GM23338 (cell line): ENCODE measurements at regions not wholly inside any gene's neighbourhood (a gene's known extent, or its start where the extent isn't known, plus 50 kb on each side); places are given as distances from the start of the nearest gene placed in this dataset.

Source experiments
- ATAC-seq: fragments of 200-7000 bp; cut with Tn5 transposase; 3 replicates; pipeline ENCODE4 v1.9.1; 2020
- DNase-seq: peaks from one replicate; pipeline ENCODE4 v3.0.0-alpha.2; 2015; ENCODE audit warnings: low spot score
- H2AFZ ChIP-seq: fragments of 200-600 bp; sonication (generic); 2 replicates; pipeline ENCODE4 v1.8.0; 2016; ENCODE audit warnings: antibody characterized with exemption, mild to moderate bottlenecking, moderate library complexity
- H3F3A ChIP-seq: fragments of 200-600 bp; sonication (generic); replicated peaks from 2 replicates; pipeline ENCODE4 v1.8.0; 2017; ENCODE audit warnings: antibody characterized with exemption, mixed run types, low read depth
- H3K27ac ChIP-seq: fragments of 200-600 bp; sonication (generic); 2 replicates; pipeline ENCODE4 v1.6.1; 2016; ENCODE audit warnings: low read depth
- H3K27me3 ChIP-seq: fragments of 200-600 bp; sonication (generic); 2 replicates; pipeline ENCODE4 v1.8.0; 2016; ENCODE audit warnings: mild to moderate bottlenecking, mixed run types, moderate library complexity; ENCODE audit not compliant: insufficient read depth
- H3K36me3 ChIP-seq: fragments of 200-600 bp; sonication (generic); 2 replicates; pipeline ENCODE4 v1.8.0; 2016; ENCODE audit warnings: mild to moderate bottlenecking; ENCODE audit not compliant: insufficient read depth
- H3K4me1 ChIP-seq: fragments of 200-600 bp; sonication (generic); 2 replicates; pipeline ENCODE4 v1.8.0; 2016; ENCODE audit warnings: mild to moderate bottlenecking, moderate library complexity; ENCODE audit not compliant: insufficient read depth
- H3K4me2 ChIP-seq: fragments of 200-600 bp; sonication (generic); 2 replicates; pipeline ENCODE4 v1.7.1; 2017; ENCODE audit warnings: mixed run types
- H3K4me3 ChIP-seq: fragments of 200-600 bp; sonication (generic); 2 replicates; pipeline ENCODE4 v1.6.1; 2016; ENCODE audit warnings: mixed run types
- H3K79me2 ChIP-seq: fragments of 200-600 bp; sonication (generic); replicated peaks from 2 replicates; pipeline ENCODE4 v1.8.0; 2017; ENCODE audit warnings: mild to moderate bottlenecking; ENCODE audit not compliant: insufficient read depth
- H3K9me2 ChIP-seq: fragments of 200-600 bp; sonication (generic); 2 replicates; pipeline ENCODE4 v1.8.0; 2017; ENCODE audit not compliant: insufficient read depth
- H4K20me1 ChIP-seq: fragments of 200-600 bp; sonication (generic); replicated peaks from 2 replicates; pipeline ENCODE4 v1.8.0; 2017; ENCODE audit warnings: mild to moderate bottlenecking; ENCODE audit not compliant: insufficient read depth
- H3K27ac Mint-ChIP-seq: 2 replicates; pipeline ENCODE4 v1.8.0; 2020; ENCODE audit warnings: inconsistent platforms, mild to moderate bottlenecking, moderate library complexity, mixed read lengths
- H3K27me3 Mint-ChIP-seq: 3 replicates; pipeline ENCODE4 v1.8.0; 2022; ENCODE audit warnings: low read depth, mild to moderate bottlenecking, moderate library complexity, mixed read lengths, inconsistent platforms; ENCODE audit not compliant: insufficient read depth, poor library complexity
- H3K36me3 Mint-ChIP-seq: 3 replicates; pipeline ENCODE4 v1.8.0; 2021; ENCODE audit warnings: low read depth, mild to moderate bottlenecking, inconsistent platforms, moderate library complexity, mixed read lengths
- H3K4me1 Mint-ChIP-seq: 3 replicates; pipeline ENCODE4 v1.8.0; 2020; ENCODE audit warnings: mild to moderate bottlenecking, inconsistent platforms, mixed read lengths
- H3K4me3 Mint-ChIP-seq: 3 replicates; pipeline ENCODE4 v1.8.0; 2021; ENCODE audit warnings: moderate library complexity, mild to moderate bottlenecking, inconsistent platforms, mixed read lengths
- H3K9me3 Mint-ChIP-seq: 3 replicates; pipeline ENCODE4 v1.8.0; 2020; ENCODE audit warnings: moderate library complexity, mild to moderate bottlenecking, inconsistent platforms, mixed read lengths
- CREB1 ChIP-seq: fragments of 250-450 bp; sonication (Bioruptor Pico); IDR thresholded peaks from 2 replicates; pipeline ENCODE4 v1.5.0; 2020; ENCODE audit warnings: low read depth, mild to moderate bottlenecking, moderate library complexity
- CTCF ChIP-seq, 2 experiments: fragments of 200-600 bp in 1 of 2; sonication (generic) in 1 of 2; conservative IDR thresholded peaks; 2 replicates each; pipeline versions ENCODE4 v1.5.1 to v1.6.1; 2016 to 2017; ENCODE audit warnings: antibody characterized with exemption in 2 of 2, low read depth in 2 of 2, mild to moderate bottlenecking in 2 of 2, moderate library complexity in 1 of 2
- EZH2 ChIP-seq: fragments of 200-600 bp; sonication (generic); IDR thresholded peaks from one replicate; pipeline ENCODE4 v1.8.0; 2017; ENCODE audit warnings: antibody characterized with exemption, mild to moderate bottlenecking, low read depth; ENCODE audit not compliant: unreplicated experiment
- EZH2phosphoT487 ChIP-seq: fragments of 200-600 bp; sonication (generic); IDR thresholded peaks from one replicate; pipeline ENCODE4 v1.8.1; 2018; ENCODE audit warnings: antibody characterized with exemption; ENCODE audit not compliant: unreplicated experiment
- JUNB ChIP-seq: IDR thresholded peaks from one replicate; pipeline ENCODE4 v1.6.1; 2016; ENCODE audit warnings: antibody characterized with exemption; ENCODE audit not compliant: unreplicated experiment
- NANOG ChIP-seq: IDR thresholded peaks from 2 replicates; pipeline ENCODE4 v1.6.1; 2016; ENCODE audit warnings: antibody characterized with exemption, borderline replicate concordance
- POLR2AphosphoS5 ChIP-seq: IDR thresholded peaks from 2 replicates; pipeline ENCODE4 v1.6.1; 2016; ENCODE audit warnings: antibody characterized with exemption, low read depth
- REST ChIP-seq: IDR thresholded peaks from one replicate; pipeline ENCODE4 v1.6.1; 2018; ENCODE audit warnings: antibody characterized with exemption; ENCODE audit not compliant: unreplicated experiment
- STAT1 ChIP-seq: IDR thresholded peaks from one replicate; pipeline ENCODE4 v1.6.1; 2016; ENCODE audit warnings: antibody characterized with exemption; ENCODE audit not compliant: unreplicated experiment
- ZNF114 ChIP-seq: fragments of 250-450 bp; sonication (Bioruptor Pico); IDR thresholded peaks from 2 replicates; pipeline ENCODE4 v1.5.0; 2020; ENCODE audit warnings: mild to moderate bottlenecking, moderate library complexity
- ZNF331 ChIP-seq: fragments of 250-450 bp; sonication (Bioruptor Pico); IDR thresholded peaks from 2 replicates; pipeline ENCODE4 v1.5.0; 2020; ENCODE audit warnings: low read depth, mild to moderate bottlenecking, moderate library complexity

GRCh38 chr2:122868646-122869275, 1113.3 kb downstream of the TSN start:
- H2AFZ ChIP-seq = no peak overlapping the region
- H3K9me2 ChIP-seq = no peaks in the 10 kb centered on the region
- H3K79me2 ChIP-seq = no peaks in the 10 kb centered on the region
- no peak overlapping the region for H3K27ac Mint-ChIP-seq
- no peak for ATAC-seq
- no peaks in the 10 kb centered on the region for H3K27me3 Mint-ChIP-seq
- no peak overlapping the region for H3K27ac ChIP-seq
- H3K36me3 Mint-ChIP-seq = no peaks in the 10 kb centered on the region; the same call in 2 of the 3 replicates
- DNase-seq = no peak
- H3K4me1 Mint-ChIP-seq = no peaks in the 10 kb centered on the region
- H4K20me1 ChIP-seq = no peaks in the 10 kb centered on the region
- no peaks in the 10 kb centered on the region for H3F3A ChIP-seq
- H3K4me2 ChIP-seq = no peak overlapping the region
- no peaks in the 10 kb centered on the region for H3K36me3 ChIP-seq
- H3K9me3 Mint-ChIP-seq = no peaks in the 10 kb centered on the region
- H3K4me3 ChIP-seq = no peak overlapping the region
- H3K4me3 Mint-ChIP-seq = no peak overlapping the region
- no peaks in the 10 kb centered on the region for H3K4me1 ChIP-seq
- TF ChIP-seq STAT1 (no peak), REST (no peak), EZH2 (no peak), NANOG (no peak), CREB1 (no peak), ZNF114 (CRISPR knock-in tag) (no peak), EZH2phosphoT487 (no peak), POLR2AphosphoS5 (no peak)
- H3K27me3 ChIP-seq = no peaks in the 10 kb centered on the region

- Mint-ChIP-seq H3K4me3 (no peak overlapping the region), H3K27me3 (no peaks in the 10 kb centered on the region), H3K36me3 (no peaks in the 10 kb centered on the region; the same call in 2 of the 3 replicates), H3K4me1 (no peaks in the 10 kb centered on the region), H3K27ac (no peak overlapping the region), H3K9me3 (no peaks in the 10 kb centered on the region; the same call in 2 of the 3 replicates)
- no peaks in the 10 kb centered on the region for H4K20me1 ChIP-seq
- no peak overlapping the region for H3K27ac ChIP-seq
- H3K36me3 ChIP-seq = no peaks in the 10 kb centered on the region
- H3K4me1 ChIP-seq = no peaks in the 10 kb centered on the region
- peaks cover 8% of the 10 kb centered on the region; the same call in 1 of the 2 replicates for H3K9me2 ChIP-seq
- ATAC-seq (no peak), DNase-seq (no peak)
- H3F3A ChIP-seq = no peaks in the 10 kb centered on the region
- H3K79me2 ChIP-seq = no peaks in the 10 kb centered on the region
- no peak overlapping the region for H3K4me2 ChIP-seq
- H2AFZ ChIP-seq = no peak overlapping the region
- no peak overlapping the region for H3K4me3 ChIP-seq
- H3K27me3 ChIP-seq = no peaks in the 10 kb centered on the region
- TF ChIP-seq STAT1 (no peak), EZH2 (no peak), CTCF (conservative IDR thresholded peaks at IDR 0.05; ENCODE audit: low read depth in 2 of 2) (no peak), JUNB (no peak), ZNF331 (CRISPR knock-in tag) (no peak)
These were observed 1118.5 kb downstream of the TSN start for GRCh38 chr2:122873951-122874350.
